ENCODE measurements at regions not wholly inside any gene's neighbourhood (a gene's known extent, or its start where the extent isn't known, plus 50 kb on each side); places are given as distances from the start of the nearest gene placed in this dataset.

- TF ChIP-seq CTCF (IDR thresholded peaks at IDR 0.05) (no peak), POLR2A (IDR thresholded peaks at IDR 0.05) (no peak)
Measured at GRCh38 chr5:3161672-3162071, 410.2 kb upstream of the IRX2 start.

All from thyroid gland (tissue), 4 donors.